ENCODE measurements at regions not wholly inside any gene's neighbourhood (a gene's known extent, or its start where the extent isn't known, plus 50 kb on each side); places are given as distances from the start of the nearest gene placed in this dataset.

DNA sequence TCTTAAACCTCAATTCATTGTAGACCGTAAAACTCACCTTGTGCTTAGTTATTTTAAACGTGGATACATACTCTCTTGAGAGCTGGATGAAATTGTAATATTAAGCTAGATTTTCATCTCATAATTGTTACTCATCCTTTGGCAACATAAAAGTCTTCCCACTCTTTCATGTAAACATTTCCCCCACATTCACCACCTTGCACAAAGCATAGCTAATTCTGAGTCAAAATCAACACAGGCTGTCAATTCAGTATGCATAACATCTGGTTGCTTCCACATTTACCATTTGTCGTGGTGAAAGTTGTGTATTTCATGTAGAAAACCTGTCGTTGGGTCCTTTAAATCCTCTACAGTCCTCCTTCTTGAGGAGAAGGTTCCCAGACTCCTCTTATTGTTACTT is 524.6 kb downstream of the OTOL1 start:
- TF ChIP-seq, protein P1, sequence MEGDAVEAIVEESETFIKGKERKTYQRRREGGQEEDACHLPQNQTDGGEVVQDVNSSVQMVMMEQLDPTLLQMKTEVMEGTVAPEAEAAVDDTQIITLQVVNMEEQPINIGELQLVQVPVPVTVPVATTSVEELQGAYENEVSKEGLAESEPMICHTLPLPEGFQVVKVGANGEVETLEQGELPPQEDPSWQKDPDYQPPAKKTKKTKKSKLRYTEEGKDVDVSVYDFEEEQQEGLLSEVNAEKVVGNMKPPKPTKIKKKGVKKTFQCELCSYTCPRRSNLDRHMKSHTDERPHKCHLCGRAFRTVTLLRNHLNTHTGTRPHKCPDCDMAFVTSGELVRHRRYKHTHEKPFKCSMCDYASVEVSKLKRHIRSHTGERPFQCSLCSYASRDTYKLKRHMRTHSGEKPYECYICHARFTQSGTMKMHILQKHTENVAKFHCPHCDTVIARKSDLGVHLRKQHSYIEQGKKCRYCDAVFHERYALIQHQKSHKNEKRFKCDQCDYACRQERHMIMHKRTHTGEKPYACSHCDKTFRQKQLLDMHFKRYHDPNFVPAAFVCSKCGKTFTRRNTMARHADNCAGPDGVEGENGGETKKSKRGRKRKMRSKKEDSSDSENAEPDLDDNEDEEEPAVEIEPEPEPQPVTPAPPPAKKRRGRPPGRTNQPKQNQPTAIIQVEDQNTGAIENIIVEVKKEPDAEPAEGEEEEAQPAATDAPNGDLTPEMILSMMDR (IDR thresholded peaks at IDR 0.05), result no peak
- no peak for TF ChIP-seq POLR2AphosphoS5 (IDR thresholded peaks at IDR 0.05; ENCODE audit: insufficient read depth in 1 of 2, low read depth in 1 of 2)
